Endothelial cell of umbilical vein (primary cell): ENCODE measurements at regions not wholly inside any gene's neighbourhood (a gene's known extent, or its start where the extent isn't known, plus 50 kb on each side); places are given as distances from the start of the nearest gene placed in this dataset.

ENCODE experiments used
- BruUV-seq: library from RNA; stranded (reverse); fragments of 400-500 nt; replicated peaks from 2 replicates; lab custom pipeline; 2021; lab: Mats Ljungman, UMichigan
- CTCF ChIA-PET: fragments of 300-600, 350-600 bp; sonication (Branson Sonifier 250); formaldehyde crosslinking; loops from one replicate; lab custom pipeline; 2021; ENCODE audit warnings: antibody characterized with exemption, inconsistent platforms; lab: Charles Lee
- POLR2A ChIA-PET: fragments of 300-600, 350-600 bp; sonication (Branson Sonifier 250); formaldehyde crosslinking; loops from one replicate; lab custom pipeline; 2021; ENCODE audit warnings: antibody characterized with exemption, inconsistent platforms; lab: Charles Lee
- DNase-seq: peaks from one replicate; pipeline ENCODE4 v3.0.0-alpha.2; 2011; ENCODE audit warnings: low read depth, low spot score
- FAIRE-seq: peaks from 2 replicates; lab custom pipeline; 2011; peaks lifted over from hg19 to GRCh38; lab: Jason Lieb, UNC
- H2AFZ ChIP-seq: 2 replicates; pipeline ENCODE4 v1.6.0; 2012; ENCODE audit warnings: low read depth, low read length, control low read depth, inconsistent platforms
- H3K27ac ChIP-seq: 2 replicates; pipeline ENCODE4 v1.5.1; 2011; ENCODE audit warnings: low read depth, mild to moderate bottlenecking, control low read depth, low read length, moderate library complexity; ENCODE audit not compliant: insufficient read depth
- H3K27me3 ChIP-seq, 2 experiments: 2 replicates each; pipeline versions ENCODE4 v1.6.0 to v1.6.1; 2011; ENCODE audit warnings: low read length in 2 of 2, mixed read lengths in 1 of 2; ENCODE audit not compliant: control insufficient read depth in 2 of 2, insufficient read depth in 2 of 2
- H3K36me3 ChIP-seq, 2 experiments: 2 replicates in 1 of 2; 3 replicates in 1 of 2; pipeline ENCODE4 v1.5.1; 2011; ENCODE audit warnings: low read length in 2 of 2, mild to moderate bottlenecking in 1 of 2, moderate library complexity in 1 of 2; ENCODE audit not compliant: control insufficient read depth in 2 of 2, insufficient read depth in 2 of 2; ENCODE audit errors: extremely low read depth in 1 of 2
- H3K4me1 ChIP-seq: 3 replicates; pipeline ENCODE4 v1.5.1; 2011; ENCODE audit warnings: mild to moderate bottlenecking, low read length; ENCODE audit not compliant: control insufficient read depth, insufficient read depth; ENCODE audit errors: extremely low read depth
- H3K4me2 ChIP-seq: 2 replicates; pipeline ENCODE4 v1.6.1; 2011; ENCODE audit warnings: low read length, control low read depth, mixed read lengths; ENCODE audit not compliant: insufficient read depth
- H3K4me3 ChIP-seq, 3 experiments: fragments of 200-600 bp in 1 of 3; sonication (generic), shearing (Covaris generic) in 1 of 3; replicated peaks in 1 of 3; 2 replicates each; pipeline ENCODE4 v1.5.1; 2011 to 2016; ENCODE audit warnings: control low read depth in 3 of 3, low read length in 3 of 3, mild to moderate bottlenecking in 2 of 3, inconsistent platforms in 1 of 3, low read depth in 1 of 3, moderate library complexity in 1 of 3; ENCODE audit not compliant: insufficient read depth in 1 of 3
- H3K79me2 ChIP-seq: 2 replicates; pipeline ENCODE4 v1.6.0; 2012; ENCODE audit warnings: low read length, inconsistent platforms; ENCODE audit not compliant: control insufficient read depth, insufficient read depth
- H3K9ac ChIP-seq: replicated peaks from 2 replicates; pipeline ENCODE3; 2011; ENCODE audit warnings: low read length, control low read depth; ENCODE audit not compliant: insufficient read depth; ENCODE audit errors: extremely low read depth
- H3K9me1 ChIP-seq: replicated peaks from 3 replicates; pipeline ENCODE4 v1.6.0; 2011; ENCODE audit warnings: mild to moderate bottlenecking, low read length; ENCODE audit not compliant: control insufficient read depth, insufficient read depth; ENCODE audit errors: extremely low read depth
- H3K9me3 ChIP-seq: replicated peaks from 2 replicates; pipeline ENCODE4 v1.5.1; 2012; ENCODE audit warnings: low read length, inconsistent platforms; ENCODE audit not compliant: control insufficient read depth, insufficient read depth
- H4K20me1 ChIP-seq: replicated peaks from 2 replicates; pipeline ENCODE3; 2011; ENCODE audit warnings: mild to moderate bottlenecking, low read length; ENCODE audit not compliant: control insufficient read depth, insufficient read depth; ENCODE audit errors: extremely low read depth
- EZH2 ChIP-seq: IDR thresholded peaks from 2 replicates; pipeline ENCODE4 v1.6.1; 2012; ENCODE audit warnings: borderline replicate concordance, low read depth, mild to moderate bottlenecking, moderate library complexity, low read length, inconsistent platforms; ENCODE audit not compliant: severe bottlenecking
- FOS ChIP-seq: IDR thresholded peaks from 2 replicates; pipeline ENCODE4 v1.6.1; 2011; ENCODE audit warnings: mild to moderate bottlenecking, low read length, moderate library complexity, borderline replicate concordance; ENCODE audit not compliant: insufficient read depth
- GATA2 ChIP-seq: IDR thresholded peaks from 2 replicates; pipeline ENCODE4 v1.7.0; 2011; ENCODE audit warnings: low read depth, mild to moderate bottlenecking, moderate library complexity, mixed read lengths, low read length; ENCODE audit not compliant: insufficient read length, insufficient read depth
- JUN ChIP-seq: IDR thresholded peaks from 2 replicates; pipeline ENCODE4 v1.6.1; 2011; ENCODE audit warnings: borderline replicate concordance, low read depth; ENCODE audit not compliant: insufficient read length, insufficient read depth
- MYC ChIP-seq: IDR thresholded peaks from one replicate; pipeline ENCODE4 v1.6.1; 2011; ENCODE audit warnings: mild to moderate bottlenecking, low read depth, low read length
- POLR2A ChIP-seq: IDR thresholded peaks from 2 replicates; pipeline ENCODE4 v1.6.1; 2012; ENCODE audit warnings: low read depth, mild to moderate bottlenecking, control low read depth, low read length
- POLR2AphosphoS5 ChIP-seq: IDR thresholded peaks from 2 replicates; pipeline ENCODE4 v1.6.1; 2012; ENCODE audit warnings: low read depth, mild to moderate bottlenecking, control low read depth, low read length, moderate library complexity; ENCODE audit not compliant: insufficient read depth
- dilution Hi-C: fragments of 300-500 bp; cut with MboI; formaldehyde crosslinking; loops from one replicate; pipeline ENCODE4 v1.15.0; 2019; ENCODE audit warnings: low sequenced_read_pairs; ENCODE audit not compliant: extremely low pct_ligation_motif_present
- intact Hi-C: fragments of 100-400 bp; cut with micrococcal nuclease; formaldehyde crosslinking; loops from one replicate; pipeline ENCODE4 v1.10.0; 2022
- TF ChIP-seq, protein P1 (sequence below): IDR thresholded peaks from 2 replicates; pipeline ENCODE4 v1.6.1; 2011; ENCODE audit not compliant: insufficient read depth, insufficient read length
- TF ChIP-seq, protein P2 (sequence below), 2 donors: IDR thresholded peaks; 1 replicate in 1 of 2; 2 replicates in 1 of 2; pipeline ENCODE4 v1.5.1; 2011; ENCODE audit warnings: low read length in 2 of 2, mild to moderate bottlenecking in 2 of 2, moderate library complexity in 2 of 2, control low read depth in 1 of 2, inconsistent platforms in 1 of 2, low read depth in 1 of 2; ENCODE audit not compliant: insufficient read depth in 1 of 2; ENCODE audit errors: extremely low read depth in 1 of 2

DNA sequence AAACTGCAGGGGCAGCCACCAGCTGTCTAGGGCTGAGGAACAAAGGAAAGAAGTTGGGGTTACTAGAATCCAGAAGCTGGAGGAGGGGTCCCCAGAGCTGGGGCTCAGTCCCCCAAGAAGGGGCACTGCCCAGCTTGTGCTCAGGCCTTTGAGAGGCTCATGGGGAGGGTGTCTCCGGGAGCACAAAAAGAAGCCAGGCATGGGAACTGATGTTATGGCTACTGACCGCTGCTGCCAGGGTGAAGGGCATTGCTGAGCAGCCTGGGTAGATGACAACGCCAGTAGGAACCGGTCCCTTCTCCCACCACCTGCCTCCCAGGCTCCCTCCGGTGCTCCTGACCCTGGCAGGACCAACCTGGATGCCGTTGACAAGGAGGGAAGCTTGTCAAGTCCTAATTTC, 762.5 kb upstream of the TPTE start:
- H3K79me2 ChIP-seq, result no peaks in the 10 kb centered on the region
- no peaks in the 10 kb centered on the region for H3K9me1 ChIP-seq
- ChIA-PET POLR2A (no interaction called here), CTCF (no interaction called here)
- FAIRE-seq (no peak), DNase-seq (no peak)
- dilution Hi-C loops (no loop called here), intact Hi-C loops (no loop called here)
- no peak overlapping the region for H3K9ac ChIP-seq
- H3K4me3 ChIP-seq, result no peak overlapping the region
- no TSS peak for BruUV-seq
- no peaks in the 10 kb centered on the region for H4K20me1 ChIP-seq
- no peak overlapping the region for H3K4me2 ChIP-seq
- TF ChIP-seq POLR2AphosphoS5 (no peak), GATA2 (no peak), EZH2 (no peak), JUN (no peak), POLR2A (no peak), MYC (no peak), FOS (no peak)
- TF ChIP-seq, protein P1, sequence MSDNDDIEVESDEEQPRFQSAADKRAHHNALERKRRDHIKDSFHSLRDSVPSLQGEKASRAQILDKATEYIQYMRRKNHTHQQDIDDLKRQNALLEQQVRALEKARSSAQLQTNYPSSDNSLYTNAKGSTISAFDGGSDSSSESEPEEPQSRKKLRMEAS, result no peak
- TF ChIP-seq, protein P2, sequence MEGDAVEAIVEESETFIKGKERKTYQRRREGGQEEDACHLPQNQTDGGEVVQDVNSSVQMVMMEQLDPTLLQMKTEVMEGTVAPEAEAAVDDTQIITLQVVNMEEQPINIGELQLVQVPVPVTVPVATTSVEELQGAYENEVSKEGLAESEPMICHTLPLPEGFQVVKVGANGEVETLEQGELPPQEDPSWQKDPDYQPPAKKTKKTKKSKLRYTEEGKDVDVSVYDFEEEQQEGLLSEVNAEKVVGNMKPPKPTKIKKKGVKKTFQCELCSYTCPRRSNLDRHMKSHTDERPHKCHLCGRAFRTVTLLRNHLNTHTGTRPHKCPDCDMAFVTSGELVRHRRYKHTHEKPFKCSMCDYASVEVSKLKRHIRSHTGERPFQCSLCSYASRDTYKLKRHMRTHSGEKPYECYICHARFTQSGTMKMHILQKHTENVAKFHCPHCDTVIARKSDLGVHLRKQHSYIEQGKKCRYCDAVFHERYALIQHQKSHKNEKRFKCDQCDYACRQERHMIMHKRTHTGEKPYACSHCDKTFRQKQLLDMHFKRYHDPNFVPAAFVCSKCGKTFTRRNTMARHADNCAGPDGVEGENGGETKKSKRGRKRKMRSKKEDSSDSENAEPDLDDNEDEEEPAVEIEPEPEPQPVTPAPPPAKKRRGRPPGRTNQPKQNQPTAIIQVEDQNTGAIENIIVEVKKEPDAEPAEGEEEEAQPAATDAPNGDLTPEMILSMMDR (IDR thresholded peaks at IDR 0.05; ENCODE audit: extremely low read depth in 1 of 2, insufficient read depth in 1 of 2, low read depth in 1 of 2, low read length in 2 of 2), result no peak
- H3K9me3 ChIP-seq, result peaks cover 28% of the 10 kb centered on the region
- no peak overlapping the region for H3K27ac ChIP-seq
- H3K4me1 ChIP-seq, result no peaks in the 10 kb centered on the region
- no peaks in the 10 kb centered on the region for H3K27me3 ChIP-seq
- H2AFZ ChIP-seq, result no peak overlapping the region
- H3K36me3 ChIP-seq, result no peaks in the 10 kb centered on the region
